K562 (cell line): ENCODE measurements at regions not wholly inside any gene's neighbourhood (a gene's known extent, or its start where the extent isn't known, plus 50 kb on each side); places are given as distances from the start of the nearest gene placed in this dataset.

ENCODE experiments used
- ATAC-seq: fragments of 200-7000 bp; cut with Tn5 transposase; 3 replicates; pipeline ENCODE4 v1.9.1; 2020; ENCODE audit warnings: moderate library complexity
- BruUV-seq: library from RNA; stranded (reverse); fragments of 400-500 nt; replicated peaks from 2 replicates; lab custom pipeline; 2021; lab: Mats Ljungman, UMichigan
- CTCF ChIA-PET: fragments of 300-600 bp; formaldehyde crosslinking; extraction: SDS; loops from one replicate; lab custom pipeline; 2021; ENCODE audit warnings: low intra/inter-chr PET ratio; lab: Yijun Ruan, JAX
- POLR2A ChIA-PET: fragments of 300-600, 350-650 bp; sonication (Branson Sonifier 250); formaldehyde crosslinking; extraction: SDS; loops from one replicate; lab custom pipeline; 2021; ENCODE audit warnings: antibody characterized with exemption, inconsistent platforms; lab: Yijun Ruan, JAX
- DNase-seq, 4 experiments: peaks; one replicate each; pipeline versions ENCODE4 v3.0.0 to v3.0.0-alpha.2; 2011 to 2018; ENCODE audit warnings: low spot score in 3 of 4, mixed read lengths in 3 of 4; ENCODE audit errors: extremely low read depth in 1 of 4
- FAIRE-seq: peaks from 2 replicates; lab custom pipeline; 2011; peaks lifted over from hg19 to GRCh38; lab: Jason Lieb, UNC
- H2AFZ ChIP-seq: 2 replicates; pipeline ENCODE4 v1.6.0; 2011; ENCODE audit warnings: low read depth, low read length, control low read depth, inconsistent platforms
- H3K27ac ChIP-seq: fragments of 200-600 bp; 3 replicates; pipeline ENCODE4 v1.8.0; 2011; ENCODE audit warnings: low read depth, mild to moderate bottlenecking, control low read depth, inconsistent platforms, low read length, moderate library complexity, mixed read lengths; ENCODE audit errors: extremely low read depth
- H3K27me3 ChIP-seq, 2 experiments: fragments of 300-600 bp in 1 of 2; 2 replicates in 1 of 2; 3 replicates in 1 of 2; pipeline versions ENCODE4 v1.6.0 to v1.8.0; 2011; ENCODE audit warnings: inconsistent platforms in 2 of 2, low read length in 2 of 2, mild to moderate bottlenecking in 1 of 2, mixed read lengths in 1 of 2, moderate library complexity in 1 of 2; ENCODE audit not compliant: control insufficient read depth in 2 of 2, insufficient read depth in 2 of 2
- H3K36me3 ChIP-seq: fragments of 300-600 bp; 3 replicates; pipeline ENCODE4 v1.8.0; 2011; ENCODE audit warnings: mild to moderate bottlenecking, low read length, inconsistent platforms; ENCODE audit not compliant: control insufficient read depth, insufficient read depth
- H3K4me1 ChIP-seq, 2 experiments: fragments of 200-600 bp in 1 of 2; replicated peaks in 1 of 2; 2 replicates in 1 of 2; 3 replicates in 1 of 2; pipeline versions ENCODE4 v1.5.1 to v1.8.0; 2011; ENCODE audit warnings: inconsistent platforms in 2 of 2, low read length in 2 of 2, mild to moderate bottlenecking in 1 of 2, mixed read lengths in 1 of 2, moderate library complexity in 1 of 2; ENCODE audit not compliant: control insufficient read depth in 2 of 2, insufficient read depth in 2 of 2
- H3K4me2 ChIP-seq: 2 replicates; pipeline ENCODE4 v1.6.1; 2011; ENCODE audit warnings: low read length, control low read depth, inconsistent platforms, mixed read lengths; ENCODE audit not compliant: insufficient read depth
- H3K4me3 ChIP-seq: fragments of 200-600 bp; sonication (generic), shearing (Covaris generic); 2 replicates; pipeline ENCODE4 v1.5.1; 2016; ENCODE audit warnings: control low read depth, inconsistent platforms
- H3K79me2 ChIP-seq: fragments of 200-600 bp; 3 replicates; pipeline ENCODE4 v1.8.0; 2011; ENCODE audit warnings: low read length, inconsistent platforms; ENCODE audit not compliant: control insufficient read depth, insufficient read depth
- H3K9ac ChIP-seq, 2 experiments: 2 replicates each; pipeline versions ENCODE4 v1.6.0 to v1.6.1; 2011; ENCODE audit warnings: low read depth in 2 of 2, low read length in 2 of 2, control low read depth in 1 of 2, inconsistent platforms in 1 of 2, mild to moderate bottlenecking in 1 of 2, mixed read lengths in 1 of 2; ENCODE audit not compliant: insufficient read depth in 1 of 2
- H3K9me1 ChIP-seq: one replicate; pipeline ENCODE4 v1.6.0; 2011; ENCODE audit warnings: inconsistent platforms, mild to moderate bottlenecking, low read length, moderate library complexity; ENCODE audit not compliant: control insufficient read depth, insufficient read depth
- H3K9me3 ChIP-seq: replicated peaks from 2 replicates; pipeline ENCODE4 v1.5.1; 2011; ENCODE audit warnings: low read depth, low read length, inconsistent platforms; ENCODE audit not compliant: control insufficient read depth, insufficient read depth
- H4K20me1 ChIP-seq: replicated peaks from 2 replicates; pipeline ENCODE4 v1.6.1; 2011; ENCODE audit warnings: low read length, inconsistent platforms, mixed read lengths; ENCODE audit not compliant: control insufficient read depth, insufficient read depth
- ELF2 ChIP-seq: fragments of 250-450 bp; sonication (Bioruptor Pico); IDR thresholded peaks from 2 replicates; pipeline ENCODE4 v1.5.0; 2021; ENCODE audit warnings: mild to moderate bottlenecking
- FOXA1 ChIP-seq: fragments of 450-650 bp; IDR thresholded peaks from 2 replicates; pipeline ENCODE4 v1.6.1; 2016; ENCODE audit warnings: mild to moderate bottlenecking, borderline replicate concordance
- WHSC1 ChIP-seq: IDR thresholded peaks from one replicate; pipeline ENCODE4 v1.6.1; 2012; ENCODE audit warnings: low read length, control low read depth, inconsistent platforms
- WGBS: fragments of 100-300 bp; shearing (Covaris generic); methylation state at CpG from one replicate; pipeline ENCODE4 v1.1.6; 2016; ENCODE audit warnings: low coverage, mixed read lengths; ENCODE audit not compliant: insufficient coverage; ENCODE audit errors: missing lambda C conversion rate; 5-methylcytosine and 5-hydroxymethylcytosine counted together
- in situ Hi-C: fragments of 300-500 bp; cut with MboI; formaldehyde crosslinking; loops from 4 replicates; pipeline ENCODE4 v1.15.0; 2018; ENCODE audit warnings: inconsistent platforms, mixed read lengths
- intact Hi-C: fragments of 100-400 bp; cut with micrococcal nuclease; formaldehyde crosslinking; loops from 2 replicates; pipeline ENCODE4 v1.14.2; 2022
- TF ChIP-seq, protein P1 (sequence below): fragments of 450-650 bp; conservative IDR thresholded peaks from 2 replicates; pipeline ENCODE4 v1.6.1; 2016; ENCODE audit warnings: missing genetic modification characterization, low read depth, mild to moderate bottlenecking, control low read depth, missing compliant biosample characterization

DNA sequence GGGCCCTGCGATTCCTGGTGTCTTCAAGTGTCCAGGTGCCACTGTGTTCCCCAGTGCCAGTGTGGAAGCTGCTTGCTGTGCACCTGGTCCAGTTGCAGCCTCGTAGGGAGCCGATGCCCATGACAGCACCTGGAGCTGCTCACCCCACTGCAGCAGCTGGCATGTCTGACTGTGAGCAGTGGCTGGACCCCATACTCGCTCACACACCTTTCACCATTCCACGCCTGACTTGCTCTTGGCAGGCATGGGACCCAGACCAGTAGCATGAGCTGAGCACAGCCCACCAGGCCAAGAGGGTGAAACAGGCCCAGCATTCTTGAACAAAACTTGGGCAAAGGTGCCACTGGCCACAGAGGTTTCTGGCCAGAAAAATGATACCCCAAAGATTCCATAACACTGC, 124.5 kb upstream of the THY1 start (continued):
- TF ChIP-seq, protein P1, sequence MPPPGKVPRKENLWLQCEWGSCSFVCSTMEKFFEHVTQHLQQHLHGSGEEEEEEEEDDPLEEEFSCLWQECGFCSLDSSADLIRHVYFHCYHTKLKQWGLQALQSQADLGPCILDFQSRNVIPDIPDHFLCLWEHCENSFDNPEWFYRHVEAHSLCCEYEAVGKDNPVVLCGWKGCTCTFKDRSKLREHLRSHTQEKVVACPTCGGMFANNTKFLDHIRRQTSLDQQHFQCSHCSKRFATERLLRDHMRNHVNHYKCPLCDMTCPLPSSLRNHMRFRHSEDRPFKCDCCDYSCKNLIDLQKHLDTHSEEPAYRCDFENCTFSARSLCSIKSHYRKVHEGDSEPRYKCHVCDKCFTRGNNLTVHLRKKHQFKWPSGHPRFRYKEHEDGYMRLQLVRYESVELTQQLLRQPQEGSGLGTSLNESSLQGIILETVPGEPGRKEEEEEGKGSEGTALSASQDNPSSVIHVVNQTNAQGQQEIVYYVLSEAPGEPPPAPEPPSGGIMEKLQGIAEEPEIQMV (tag): no peak

DNA sequence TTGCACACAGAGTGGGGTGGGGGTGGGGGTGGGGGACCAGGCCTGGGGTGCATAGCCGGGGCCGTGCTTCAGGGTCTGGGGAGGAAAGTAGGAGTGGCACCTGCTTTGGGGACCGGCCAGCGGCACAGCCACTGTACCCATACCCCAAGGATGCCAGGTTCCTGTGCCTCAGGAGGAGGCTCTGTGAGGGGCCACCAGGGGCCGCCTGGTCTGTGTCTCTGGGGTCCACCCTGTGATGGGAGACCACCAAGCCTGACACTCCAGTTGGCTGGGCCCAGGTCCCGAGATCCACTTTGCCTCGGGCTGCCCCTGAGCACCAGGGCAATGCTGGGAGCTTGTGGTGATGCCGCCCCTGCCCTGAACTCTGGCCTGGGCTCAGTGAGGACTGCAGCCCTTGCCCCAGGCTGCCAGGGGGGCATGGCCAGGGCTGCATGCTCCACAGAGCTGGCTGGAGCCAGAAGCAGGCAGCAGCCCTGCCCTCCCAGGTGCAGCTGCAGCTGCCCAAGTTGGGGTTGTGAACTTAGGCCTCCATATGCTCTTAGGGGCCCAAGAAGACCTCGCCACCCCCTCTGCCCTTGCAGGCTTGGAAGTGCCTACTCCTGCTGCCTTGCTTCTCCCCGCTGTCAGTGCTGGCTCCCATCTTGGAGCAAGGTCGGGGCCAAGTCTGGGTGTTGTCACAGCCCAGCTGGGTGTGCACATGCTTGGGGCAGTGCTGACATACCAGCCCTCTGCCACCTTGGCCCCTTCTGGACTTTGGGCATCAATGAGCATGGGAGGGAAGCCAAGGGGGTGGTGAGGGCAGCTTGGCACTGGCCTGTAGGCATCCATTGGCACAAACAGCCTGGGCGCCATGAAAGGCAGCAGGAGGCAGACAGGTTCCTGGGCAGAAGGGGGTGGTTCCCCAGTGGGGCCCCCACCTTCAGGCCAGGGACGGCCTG, 123.3 kb upstream of the THY1 start:
- TF ChIP-seq ELF2 (CRISPR knock-in tag): no peak
- no peak for TF ChIP-seq FOXA1
- no peak for TF ChIP-seq WHSC1
- Histone ChIP-seq H3K4me3 (no peak overlapping the region), H3K9ac (no peak overlapping the region), H4K20me1 (no peaks in the 10 kb centered on the region), H3K36me3 (no peaks in the 10 kb centered on the region), H3K27ac (no peak overlapping the region), H2AFZ (no peak overlapping the region), H3K9me3 (no peaks in the 10 kb centered on the region), H3K27me3 (peaks cover 0 to 18% of the 10 kb centered on the region in 2 experiments; a peak in 2 of 5 replicates), H3K4me1 (no peaks in the 10 kb centered on the region), H3K4me2 (no peak overlapping the region), H3K9me1 (no peaks in the 10 kb centered on the region), H3K79me2 (no peaks in the 10 kb centered on the region)
- BruUV-seq: no TSS peak
- ChIA-PET POLR2A (no interaction called here), CTCF (no interaction called here)
- WGBS: 0% methylated on average over 8 of the region's 13 CpGs
- in situ Hi-C loops (no loop called here), intact Hi-C loops (no loop called here)
- no peak for ATAC-seq
- no peak for DNase-seq
- no peak for FAIRE-seq
